SK-N-MC (cell line): ENCODE measurements at regions not wholly inside any gene's neighbourhood (a gene's known extent, or its start where the extent isn't known, plus 50 kb on each side); places are given as distances from the start of the nearest gene placed in this dataset.

ENCODE experiments used
- DNase-seq: peaks from one replicate; pipeline ENCODE4 v3.0.0-alpha.2; 2011; ENCODE audit warnings: low read depth, low spot score
- H3K27ac ChIP-seq: fragments of 200-600 bp; sonication (generic); 2 replicates; pipeline ENCODE4 v1.5.1; 2016; ENCODE audit warnings: mixed run types
- H3K36me3 ChIP-seq: fragments of 200-600 bp; sonication (generic); 2 replicates; pipeline ENCODE4 v1.6.1; 2017; ENCODE audit warnings: antibody characterized with exemption, low read length, mixed read lengths; ENCODE audit not compliant: insufficient read depth
- H3K4me3 ChIP-seq: fragments of 200-600 bp; sonication (generic); 2 replicates; pipeline ENCODE4 v1.5.1; 2016
- H3K9ac ChIP-seq: fragments of 200-600 bp; sonication (generic); 2 replicates; pipeline ENCODE4 v1.8.0; 2017; ENCODE audit warnings: mixed run types, mixed read lengths; ENCODE audit not compliant: insufficient read length
- H3K9me3 ChIP-seq: fragments of 200-600 bp; sonication (generic); 2 replicates; pipeline ENCODE4 v1.6.1; 2017; ENCODE audit warnings: low read depth, mild to moderate bottlenecking, antibody characterized with exemption, low read length, moderate library complexity, mixed read lengths
- EZH2 ChIP-seq: fragments of 200-600 bp; sonication (generic); IDR thresholded peaks from one replicate; pipeline ENCODE4 v1.6.1; 2017; ENCODE audit warnings: antibody characterized with exemption
- FOXP2 ChIP-seq: optimal IDR thresholded peaks from 2 replicates; pipeline ENCODE3; 2011; ENCODE audit warnings: mild to moderate bottlenecking, moderate library complexity; ENCODE audit not compliant: insufficient read depth; ENCODE audit errors: extremely low read length, control extremely low read depth
- POLR2AphosphoS5 ChIP-seq: IDR thresholded peaks from 2 replicates; pipeline ENCODE4 v1.6.1; 2012; ENCODE audit warnings: mild to moderate bottlenecking, low read depth, low read length, borderline replicate concordance

DNA sequence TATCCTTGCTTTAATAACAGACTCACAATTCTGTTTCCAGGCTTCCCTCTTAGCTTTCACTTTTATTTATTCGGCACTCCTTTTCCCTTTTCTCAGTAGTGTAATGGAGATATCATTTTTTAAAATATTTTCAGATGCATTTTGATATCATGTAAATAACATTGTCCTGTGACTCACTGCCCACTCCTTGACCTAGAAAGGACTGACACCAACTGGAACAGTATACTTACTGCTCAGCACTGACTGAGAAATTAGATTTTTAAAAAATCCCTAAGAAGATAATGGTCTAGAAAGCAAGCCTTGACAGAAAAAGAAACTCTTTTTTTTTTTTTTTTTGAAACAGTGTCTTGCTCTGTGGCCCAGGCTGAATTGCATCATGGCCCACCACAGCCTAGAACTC is 118.0 kb upstream of the FSCB start:
- no peak for TF ChIP-seq POLR2AphosphoS5
- TF ChIP-seq EZH2: no peak
- no peak for TF ChIP-seq FOXP2

DNA sequence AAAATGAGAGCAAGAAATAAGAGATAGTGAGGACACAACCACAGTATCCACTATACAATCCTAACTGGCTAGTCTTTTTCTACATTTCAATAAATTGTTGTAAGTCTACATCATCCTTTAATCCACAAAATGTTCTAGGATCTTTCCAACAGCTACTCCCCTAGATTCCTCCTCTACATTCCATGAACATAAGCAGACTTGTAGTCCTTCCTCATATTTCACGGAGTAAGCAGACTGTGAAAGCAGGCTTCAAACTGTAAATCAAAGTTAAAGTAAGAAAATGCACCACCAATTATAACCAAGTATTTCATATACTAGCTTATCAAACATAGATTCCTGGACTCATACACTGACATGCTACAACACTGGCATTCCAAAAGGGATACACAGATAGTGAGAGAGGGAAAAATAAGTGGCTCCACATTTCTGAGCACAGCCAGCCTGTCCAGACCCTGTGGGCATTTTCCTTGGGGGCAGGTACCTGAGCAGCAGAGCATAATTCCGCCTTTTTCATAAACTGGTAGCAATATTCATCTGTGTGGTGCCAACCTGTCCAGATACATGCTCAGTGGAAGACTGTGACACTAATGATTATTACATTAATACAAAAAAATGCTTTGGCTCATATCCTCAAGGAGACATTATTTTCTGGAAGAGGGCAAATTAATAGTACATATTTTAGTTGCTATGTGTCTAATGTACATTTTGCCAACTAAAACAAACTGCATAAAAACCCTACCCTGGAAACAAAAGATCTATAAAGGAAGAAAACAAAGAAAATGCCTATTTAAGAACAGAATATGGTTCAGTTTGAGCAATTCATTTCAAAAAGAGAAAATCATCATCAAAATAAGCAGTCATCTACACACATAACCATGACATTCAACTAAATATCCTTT is 113.3 kb upstream of the FSCB start:
- Histone ChIP-seq H3K27ac (no peak overlapping the region), H3K9me3 (no peaks in the 10 kb centered on the region), H3K36me3 (no peaks in the 10 kb centered on the region), H3K4me3 (no peak overlapping the region), H3K9ac (no peak overlapping the region)
- DNase-seq: no peak
- no peak for TF ChIP-seq POLR2AphosphoS5
- no peak for TF ChIP-seq EZH2
- no peak for TF ChIP-seq FOXP2

More for the DNA sequence above, 118.0 kb upstream of the FSCB start:
- Histone ChIP-seq H3K9me3 (no peaks in the 10 kb centered on the region), H3K9ac (no peak overlapping the region), H3K27ac (no peak overlapping the region), H3K36me3 (no peaks in the 10 kb centered on the region), H3K4me3 (no peak overlapping the region)
- no peak for DNase-seq

DNA sequence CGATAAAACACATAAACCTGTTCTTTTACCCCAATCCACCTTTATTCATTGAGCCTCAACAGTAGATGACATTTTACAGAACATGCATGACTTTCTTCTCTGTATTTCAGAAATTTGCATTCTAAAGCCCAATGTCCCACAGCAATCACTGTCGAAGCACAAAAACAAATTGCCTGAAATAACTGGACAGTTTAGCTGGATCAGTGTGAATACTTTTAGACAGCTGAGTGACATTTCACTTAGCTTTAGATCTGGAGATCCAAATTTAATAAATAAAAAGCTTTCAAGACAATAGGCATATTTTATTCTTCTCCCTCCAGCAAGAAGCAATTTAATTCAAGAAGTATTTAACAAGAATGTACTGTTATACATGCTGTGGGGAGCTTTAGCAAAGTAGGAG is 109.1 kb upstream of the FSCB start:
- DNase-seq: no peak
- H3K4me3 ChIP-seq: no peak overlapping the region
- TF ChIP-seq FOXP2: no peak
- TF ChIP-seq POLR2AphosphoS5: no peak
- TF ChIP-seq EZH2: no peak

DNA sequence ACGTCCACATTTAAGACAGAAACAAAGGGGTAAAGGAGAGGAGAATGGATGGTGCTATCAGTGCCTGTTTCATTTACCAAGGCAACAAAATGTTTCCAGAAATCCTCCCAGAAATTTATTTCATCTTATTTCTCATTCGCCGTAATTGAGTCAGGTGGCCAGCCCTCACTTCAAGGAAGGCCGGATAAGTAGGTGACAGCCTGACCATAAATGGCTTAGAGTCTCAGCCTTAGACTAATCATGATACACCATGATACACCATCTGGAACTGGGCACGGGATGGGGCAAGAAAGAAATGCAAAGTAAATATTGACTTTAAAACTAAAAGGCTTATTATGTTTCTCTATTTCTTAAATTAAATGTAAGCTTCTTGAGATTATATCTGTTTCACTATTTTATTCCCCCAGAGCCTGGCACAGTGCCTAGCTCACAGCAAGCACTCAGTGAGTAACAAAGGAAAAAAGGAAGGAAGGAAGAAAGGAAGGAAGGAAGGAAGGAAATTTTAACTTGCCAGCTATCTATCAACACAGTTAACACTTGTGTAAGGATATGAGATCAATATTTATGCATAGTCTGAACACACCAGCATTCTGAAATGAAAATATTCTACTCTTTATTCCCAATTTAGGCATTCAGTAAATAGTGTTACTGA is 106.1 kb upstream of the FSCB start:
- no peaks in the 10 kb centered on the region for H3K36me3 ChIP-seq
- no peak for TF ChIP-seq FOXP2
- TF ChIP-seq POLR2AphosphoS5: peak; percentile 75; the same call in 1 of the 2 replicates
- H3K4me3 ChIP-seq: peak overlapping the region; percentile 44
- H3K9ac ChIP-seq: no peak overlapping the region
- DNase-seq: peak; percentile 95
- peak overlapping the region; percentile 90 for H3K27ac ChIP-seq
- no peaks in the 10 kb centered on the region for H3K9me3 ChIP-seq

More for the DNA sequence above, 109.1 kb upstream of the FSCB start:
- no peak overlapping the region for H3K9ac ChIP-seq
- no peaks in the 10 kb centered on the region for H3K9me3 ChIP-seq
- H3K27ac ChIP-seq: no peak overlapping the region
- H3K36me3 ChIP-seq: no peaks in the 10 kb centered on the region

DNA sequence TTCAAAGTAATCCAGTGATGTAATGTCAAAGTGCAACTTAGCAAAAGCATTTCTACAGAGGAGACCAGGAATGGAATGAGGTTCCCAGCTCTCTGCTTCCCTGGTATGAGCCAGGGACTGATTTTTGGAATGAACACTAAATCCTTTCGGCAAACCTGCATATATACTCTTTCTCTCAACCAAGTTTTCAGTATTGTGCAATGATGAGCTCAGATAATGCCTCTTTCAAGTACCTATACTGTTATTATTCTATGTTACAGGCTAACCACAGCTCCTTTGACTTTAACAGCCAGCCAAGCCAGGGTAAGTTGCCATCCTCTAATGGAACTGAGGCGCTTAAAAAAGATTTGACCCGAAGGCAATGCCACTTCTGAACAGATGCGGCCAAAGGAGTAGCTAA is 104.9 kb upstream of the FSCB start:
- TF ChIP-seq POLR2AphosphoS5 (no peak), FOXP2 (no peak), EZH2 (no peak)

DNA sequence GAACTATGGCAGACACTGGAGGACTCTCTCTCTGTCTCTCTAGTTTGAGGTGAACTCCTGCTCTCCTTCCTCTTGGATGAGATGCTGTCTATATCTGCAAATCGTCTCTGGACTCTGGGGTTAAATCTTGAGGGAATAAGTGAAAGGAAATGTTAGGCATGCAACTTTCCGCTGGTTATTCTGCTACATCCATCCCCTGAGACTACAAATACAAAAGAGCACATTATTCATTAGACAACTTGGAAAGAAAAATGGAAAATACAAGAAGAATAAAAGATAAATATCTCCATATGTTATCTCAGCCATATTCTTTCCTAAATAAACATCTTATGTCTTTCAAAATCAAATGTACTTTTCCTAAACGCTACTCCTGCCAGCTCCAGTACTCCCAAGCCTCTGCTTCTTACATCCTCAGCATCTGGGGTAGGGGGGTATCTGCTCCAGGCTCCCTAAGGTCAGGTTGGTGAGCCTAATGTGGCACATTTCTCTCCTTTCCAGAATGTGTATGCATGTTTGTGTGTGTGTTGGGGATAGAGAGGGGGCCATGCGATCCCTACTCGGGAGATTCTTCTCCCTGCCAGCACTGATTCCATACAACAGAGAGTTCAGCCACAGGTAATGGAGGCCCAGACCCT is 102.9 kb upstream of the FSCB start:
- H3K27ac ChIP-seq: no peak overlapping the region
- H3K36me3 ChIP-seq: no peaks in the 10 kb centered on the region
- H3K9me3 ChIP-seq: no peaks in the 10 kb centered on the region
- no peak overlapping the region for H3K4me3 ChIP-seq
- no peak for DNase-seq
- TF ChIP-seq FOXP2 (no peak), EZH2 (no peak), POLR2AphosphoS5 (no peak)
- no peak overlapping the region for H3K9ac ChIP-seq

More for the DNA sequence above, 104.9 kb upstream of the FSCB start:
- H3K9ac ChIP-seq: no peak overlapping the region
- no peak for DNase-seq
- no peaks in the 10 kb centered on the region for H3K36me3 ChIP-seq
- no peaks in the 10 kb centered on the region for H3K9me3 ChIP-seq
- H3K27ac ChIP-seq: no peak overlapping the region
- H3K4me3 ChIP-seq: no peak overlapping the region

DNA sequence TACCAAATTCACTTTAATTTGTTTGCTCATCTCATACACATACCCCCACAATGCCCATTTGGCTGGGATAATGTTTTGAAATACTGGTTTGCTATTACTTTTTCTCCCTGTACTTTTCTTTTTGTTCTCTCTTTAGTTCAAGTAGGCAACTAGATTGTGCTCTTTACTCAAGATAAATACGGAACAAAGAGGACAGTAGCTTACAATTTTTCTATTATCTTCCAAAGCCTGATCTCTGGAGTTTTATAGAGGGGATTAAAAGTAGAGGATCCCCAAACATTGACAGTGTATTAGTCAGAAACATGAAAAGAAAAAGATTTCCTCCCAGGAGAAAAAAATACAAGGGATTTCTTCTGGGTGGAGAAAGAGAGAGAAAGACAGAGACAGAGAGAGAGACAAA is 102.1 kb upstream of the FSCB start:
- DNase-seq: no peak
- Histone ChIP-seq H3K4me3 (no peak overlapping the region), H3K36me3 (no peaks in the 10 kb centered on the region), H3K9ac (no peak overlapping the region), H3K9me3 (no peaks in the 10 kb centered on the region), H3K27ac (no peak overlapping the region)
- TF ChIP-seq FOXP2: no peak
- TF ChIP-seq EZH2: no peak
- no peak for TF ChIP-seq POLR2AphosphoS5

DNA sequence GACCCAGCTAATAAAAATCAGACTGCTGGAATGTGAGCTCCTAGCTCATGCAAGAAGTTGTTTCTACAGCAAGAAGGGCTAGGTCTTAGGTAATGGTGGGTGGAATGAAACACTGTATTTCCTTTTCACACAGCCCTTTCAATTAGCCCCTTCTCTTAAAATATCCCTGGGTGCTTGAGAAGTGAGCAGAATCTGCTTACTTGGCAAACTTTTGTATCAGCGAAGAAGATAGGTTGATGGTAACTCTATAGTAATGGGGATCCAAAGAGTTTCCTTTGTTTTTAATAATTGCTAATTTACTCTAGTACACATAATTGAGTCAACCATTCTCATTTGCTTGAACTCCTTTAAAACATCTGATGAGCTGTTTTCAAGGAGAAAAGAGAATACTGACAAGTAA is 100.6 kb upstream of the FSCB start:
- Histone ChIP-seq H3K9me3 (no peaks in the 10 kb centered on the region), H3K27ac (no peak overlapping the region), H3K36me3 (no peaks in the 10 kb centered on the region), H3K9ac (no peak overlapping the region), H3K4me3 (no peak overlapping the region)
- no peak for DNase-seq
- TF ChIP-seq POLR2AphosphoS5: no peak
